Fibroblast of gingiva (primary cell): ENCODE measurements at regions not wholly inside any gene's neighbourhood (a gene's known extent, or its start where the extent isn't known, plus 50 kb on each side); places are given as distances from the start of the nearest gene placed in this dataset.
"Not testable (repeated sequence)": the region's sequence is repeated elsewhere in the genome, so short reads cannot be mapped to it uniquely, and the experiment has no call there.

Experiments used
- DNase-seq: peaks from one replicate; pipeline ENCODE4 v3.0.0-alpha.2; 2011; ENCODE audit warnings: low read depth

- DNase-seq: no peak
Observed at GRCh38 chrX:437661-438390, 51.1 kb upstream of the PPP2R3B start.

- DNase-seq: no peak
Observed at GRCh38 chrX:439241-439640, 52.5 kb upstream of the PPP2R3B start.

GRCh38 chrX:439719-440118, 53.0 kb upstream of the PPP2R3B start:
- no peak for DNase-seq

GRCh38 chrX:440636-441035, 53.9 kb upstream of the PPP2R3B start:
- no peak for DNase-seq

- no peak for DNase-seq
Observed at GRCh38 chrX:443536-444210, 57.0 kb upstream of the PPP2R3B start.

- DNase-seq: no peak
Observed at GRCh38 chrX:444305-444704, 57.6 kb upstream of the PPP2R3B start.

- no peak for DNase-seq
Observed at GRCh38 chrX:445727-446126, 59.0 kb upstream of the PPP2R3B start.

GRCh38 chrX:446245-446644, 59.5 kb upstream of the PPP2R3B start:
- DNase-seq: no peak

- no peak for DNase-seq
Observed at GRCh38 chrX:447052-447451, 60.3 kb upstream of the PPP2R3B start.

GRCh38 chrX:451750-452149, 65.0 kb upstream of the PPP2R3B start:
- not testable (repeated sequence) for DNase-seq

- no peak for DNase-seq
Observed at GRCh38 chrX:452598-452997, 65.9 kb upstream of the PPP2R3B start.

- DNase-seq: not testable (repeated sequence)
Observed at GRCh38 chrX:454514-454913, 67.8 kb upstream of the PPP2R3B start.

GRCh38 chrX:455199-455598, 68.5 kb upstream of the PPP2R3B start:
- DNase-seq: no peak

- DNase-seq: no peak
Observed at GRCh38 chrX:455673-456072, 69.0 kb upstream of the PPP2R3B start.

GRCh38 chrX:456146-456545, 69.4 kb upstream of the PPP2R3B start:
- DNase-seq: no peak

- DNase-seq: no peak
Observed at GRCh38 chrX:456551-457291, 70.0 kb upstream of the PPP2R3B start.

GRCh38 chrX:457292-457679, 70.6 kb upstream of the PPP2R3B start:
- DNase-seq: no peak

GRCh38 chrX:458631-459061, 71.9 kb upstream of the PPP2R3B start:
- DNase-seq: no peak

GRCh38 chrX:459611-460010, 72.9 kb upstream of the PPP2R3B start:
- DNase-seq: no peak

GRCh38 chrX:460116-460515, 73.4 kb upstream of the PPP2R3B start:
- no peak for DNase-seq

- no peak for DNase-seq
Observed at GRCh38 chrX:460823-461640, 74.3 kb upstream of the PPP2R3B start.

- DNase-seq: no peak
Observed at GRCh38 chrX:462853-463252, 76.1 kb upstream of the PPP2R3B start.
